DOHH2 (cell line): ENCODE measurements at regions not wholly inside any gene's neighbourhood (a gene's known extent, or its start where the extent isn't known, plus 50 kb on each side); places are given as distances from the start of the nearest gene placed in this dataset.

Experiments
- EZH2phosphoT487 ChIP-seq: fragments of 200-600 bp; sonication (generic); IDR thresholded peaks from 2 replicates; pipeline ENCODE4 v1.6.1; 2017; ENCODE audit warnings: borderline replicate concordance, mild to moderate bottlenecking, antibody characterized with exemption, low read length, moderate library complexity, mixed read lengths
- TF ChIP-seq, protein P1 (sequence below): fragments of 200-600 bp; sonication (generic); IDR thresholded peaks from one replicate; pipeline ENCODE4 v1.5.1; 2014; ENCODE audit warnings: antibody characterized with exemption, mild to moderate bottlenecking, low read depth, low read length; ENCODE audit not compliant: poor library complexity, severe bottlenecking

GRCh38 chr1:200233393-200233792 lies 176.4 kb downstream of the ZNF281 start:
- TF ChIP-seq, protein P1, sequence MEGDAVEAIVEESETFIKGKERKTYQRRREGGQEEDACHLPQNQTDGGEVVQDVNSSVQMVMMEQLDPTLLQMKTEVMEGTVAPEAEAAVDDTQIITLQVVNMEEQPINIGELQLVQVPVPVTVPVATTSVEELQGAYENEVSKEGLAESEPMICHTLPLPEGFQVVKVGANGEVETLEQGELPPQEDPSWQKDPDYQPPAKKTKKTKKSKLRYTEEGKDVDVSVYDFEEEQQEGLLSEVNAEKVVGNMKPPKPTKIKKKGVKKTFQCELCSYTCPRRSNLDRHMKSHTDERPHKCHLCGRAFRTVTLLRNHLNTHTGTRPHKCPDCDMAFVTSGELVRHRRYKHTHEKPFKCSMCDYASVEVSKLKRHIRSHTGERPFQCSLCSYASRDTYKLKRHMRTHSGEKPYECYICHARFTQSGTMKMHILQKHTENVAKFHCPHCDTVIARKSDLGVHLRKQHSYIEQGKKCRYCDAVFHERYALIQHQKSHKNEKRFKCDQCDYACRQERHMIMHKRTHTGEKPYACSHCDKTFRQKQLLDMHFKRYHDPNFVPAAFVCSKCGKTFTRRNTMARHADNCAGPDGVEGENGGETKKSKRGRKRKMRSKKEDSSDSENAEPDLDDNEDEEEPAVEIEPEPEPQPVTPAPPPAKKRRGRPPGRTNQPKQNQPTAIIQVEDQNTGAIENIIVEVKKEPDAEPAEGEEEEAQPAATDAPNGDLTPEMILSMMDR: no peak
- no peak for TF ChIP-seq EZH2phosphoT487
